GM23248 (cell line): ENCODE measurements at regions not wholly inside any gene's neighbourhood (a gene's known extent, or its start where the extent isn't known, plus 50 kb on each side); places are given as distances from the start of the nearest gene placed in this dataset.

ENCODE experiments used
- DNase-seq: peaks from one replicate; pipeline ENCODE4 v3.0.0-alpha.2; 2015
- H2AFZ ChIP-seq: fragments of 200-600 bp; sonication (generic); 2 replicates; pipeline ENCODE4 v1.6.1; 2016; ENCODE audit warnings: antibody characterized with exemption
- H3F3A ChIP-seq: fragments of 200-600 bp; sonication (generic); 2 replicates; pipeline ENCODE4 v1.6.1; 2016; ENCODE audit warnings: mild to moderate bottlenecking, antibody characterized with exemption, mixed run types; ENCODE audit not compliant: insufficient read depth
- H3K27ac ChIP-seq: fragments of 200-600 bp; sonication (generic); 2 replicates; pipeline ENCODE4 v1.5.1; 2016; ENCODE audit warnings: mild to moderate bottlenecking
- H3K27me3 ChIP-seq: fragments of 200-600 bp; sonication (generic); replicated peaks from 2 replicates; pipeline ENCODE4 v1.6.1; 2016; ENCODE audit warnings: mild to moderate bottlenecking; ENCODE audit not compliant: insufficient read depth
- H3K36me3 ChIP-seq: fragments of 200-600 bp; sonication (generic); 2 replicates; pipeline ENCODE4 v1.6.1; 2016; ENCODE audit warnings: low read depth, mild to moderate bottlenecking
- H3K4me1 ChIP-seq: fragments of 200-600 bp; sonication (generic); 2 replicates; pipeline ENCODE4 v1.6.1; 2016; ENCODE audit warnings: mild to moderate bottlenecking; ENCODE audit not compliant: insufficient read depth
- H3K4me2 ChIP-seq: fragments of 200-600 bp; sonication (generic); one replicate; pipeline ENCODE4 v1.6.1; 2016; ENCODE audit warnings: mild to moderate bottlenecking; ENCODE audit not compliant: unreplicated experiment
- H3K4me3 ChIP-seq: fragments of 200-600 bp; sonication (generic); 2 replicates; pipeline ENCODE4 v1.5.1; 2016; ENCODE audit warnings: mild to moderate bottlenecking
- H3K79me2 ChIP-seq: fragments of 200-600 bp; sonication (generic); 2 replicates; pipeline ENCODE4 v1.6.1; 2016; ENCODE audit warnings: mild to moderate bottlenecking; ENCODE audit not compliant: insufficient read depth
- H3K9ac ChIP-seq: fragments of 200-600 bp; sonication (generic); 2 replicates; pipeline ENCODE4 v1.6.1; 2016; ENCODE audit warnings: mild to moderate bottlenecking
- H3K9me2 ChIP-seq: fragments of 200-600 bp; sonication (generic); 2 replicates; pipeline ENCODE4 v1.6.1; 2016; ENCODE audit warnings: mixed run types, mild to moderate bottlenecking, moderate library complexity; ENCODE audit not compliant: insufficient read depth
- H3K9me3 ChIP-seq: fragments of 200-600 bp; sonication (generic); one replicate; pipeline ENCODE4 v1.6.1; 2017; ENCODE audit warnings: low read depth
- H4K20me1 ChIP-seq: fragments of 200-600 bp; sonication (generic); 2 replicates; pipeline ENCODE4 v1.6.0; 2016; ENCODE audit not compliant: insufficient read depth
- EZH2 ChIP-seq: fragments of 200-600 bp; sonication (generic); IDR thresholded peaks from 2 replicates; pipeline ENCODE4 v1.6.1; 2018; ENCODE audit warnings: antibody characterized with exemption, mild to moderate bottlenecking; ENCODE audit not compliant: insufficient read depth, poor library complexity, severe bottlenecking
- EZH2phosphoT487 ChIP-seq: fragments of 200-600 bp; sonication (generic); IDR thresholded peaks from 2 replicates; pipeline ENCODE4 v1.6.1; 2018; ENCODE audit warnings: antibody characterized with exemption, moderate library complexity, mild to moderate bottlenecking, low read depth; ENCODE audit not compliant: insufficient read depth
- WGBS, 2 experiments: methylation state at CpG; one replicate each; pipeline ENCODE4 v1.1.6; 2015 to 2017; ENCODE audit warnings: low lambda C conversion rate in 2 of 2, low coverage in 1 of 2; ENCODE audit errors: missing lambda C conversion rate in 2 of 2; 5-methylcytosine and 5-hydroxymethylcytosine counted together
- in situ Hi-C: fragments of 300-500 bp; cut with MboI; formaldehyde crosslinking; loops from 2 replicates; pipeline ENCODE4 v1.15.0; 2020

DNA sequence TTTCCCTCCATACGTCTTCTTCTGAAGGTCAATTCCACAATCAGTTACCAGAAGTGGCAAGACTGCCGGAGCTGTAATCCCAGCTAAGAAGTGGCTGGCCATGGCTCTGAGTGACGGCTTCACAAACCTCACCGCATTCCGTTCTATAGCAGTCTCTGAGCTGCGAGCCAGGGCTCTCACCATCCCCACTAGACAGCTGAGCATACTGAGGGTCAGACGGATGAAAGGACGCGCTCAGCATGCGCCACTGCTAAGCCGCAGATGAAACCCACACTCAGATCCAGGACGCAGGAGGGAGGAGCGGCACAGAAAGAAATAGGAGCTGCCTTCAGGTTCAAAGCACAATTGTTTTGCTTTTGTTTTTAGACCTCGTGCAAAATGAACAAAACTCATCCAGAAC is 97.9 kb downstream of the ANKRD60 start:
- Histone ChIP-seq H4K20me1 (no peaks in the 10 kb centered on the region), H3K9me2 (no peaks in the 10 kb centered on the region), H3K4me2 (no peak overlapping the region), H3K4me3 (no peak overlapping the region), H3K27ac (no peak overlapping the region), H3K27me3 (no peaks in the 10 kb centered on the region), H2AFZ (0 out of 2 replicates have a peak overlapping the region, but pooled peaks have one; percentile 12), H3K9me3 (no peaks in the 10 kb centered on the region), H3K79me2 (no peaks in the 10 kb centered on the region), H3K9ac (no peak overlapping the region), H3F3A (peaks cover 27% of the 10 kb centered on the region; the same call in 1 of the 2 replicates), H3K4me1 (peaks cover 38% of the 10 kb centered on the region), H3K36me3 (no peaks in the 10 kb centered on the region)
- in situ Hi-C loops = no loop called here
- DNase-seq = no peak
- TF ChIP-seq EZH2 (no peak), EZH2phosphoT487 (no peak)
- WGBS, 2 experiments = 88 to 92% methylated on average over 14 of the region's 14 CpGs

DNA sequence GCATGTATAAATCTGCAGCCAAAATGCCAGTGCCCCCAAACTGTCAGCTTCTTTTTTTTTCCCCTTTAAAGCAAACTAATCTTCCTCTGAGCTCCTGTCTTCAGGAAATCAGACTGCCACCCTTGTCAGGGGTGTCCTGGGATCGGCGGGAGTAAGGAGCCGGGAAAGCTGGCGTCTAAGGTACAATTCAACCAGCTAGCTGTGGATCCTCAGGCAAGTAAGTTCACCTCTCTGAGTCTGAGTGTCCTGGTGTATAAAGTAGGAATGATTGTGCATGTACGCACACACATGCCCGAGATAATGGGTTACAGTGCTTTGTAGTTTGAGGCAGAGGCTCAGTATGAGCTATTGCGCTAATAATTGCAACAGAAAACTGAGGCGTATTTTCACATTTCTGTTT is 98.3 kb downstream of the ANKRD60 start:
- Histone ChIP-seq H3K9me3 (no peaks in the 10 kb centered on the region), H3K27ac (no peak overlapping the region), H3F3A (peaks cover 27% of the 10 kb centered on the region; the same call in 1 of the 2 replicates), H3K4me2 (no peak overlapping the region), H3K4me1 (peaks cover 38% of the 10 kb centered on the region), H3K9ac (no peak overlapping the region), H3K4me3 (no peak overlapping the region), H4K20me1 (no peaks in the 10 kb centered on the region), H3K36me3 (no peaks in the 10 kb centered on the region), H3K79me2 (no peaks in the 10 kb centered on the region), H2AFZ (no peak overlapping the region), H3K27me3 (no peaks in the 10 kb centered on the region), H3K9me2 (no peaks in the 10 kb centered on the region)
- TF ChIP-seq EZH2 (no peak), EZH2phosphoT487 (no peak)
- in situ Hi-C loops = no loop called here
- DNase-seq = no peak
- 94% methylated on average over 8 of the region's 8 CpGs for WGBS, 2 experiments

- no peaks in the 10 kb centered on the region for H3K9me3 ChIP-seq
- H3K79me2 ChIP-seq = no peaks in the 10 kb centered on the region
- no peak overlapping the region for H3K4me2 ChIP-seq
- H3K27me3 ChIP-seq = no peaks in the 10 kb centered on the region
- no peaks in the 10 kb centered on the region for H3K9me2 ChIP-seq
- peaks cover 38% of the 10 kb centered on the region for H3K4me1 ChIP-seq
- in situ Hi-C loops = no loop called here
- 62 to 70% methylated on average over 10 to 13 of the region's 13 CpGs for WGBS, 2 experiments
- H2AFZ ChIP-seq = no peak overlapping the region
- no peak for TF ChIP-seq EZH2
- TF ChIP-seq EZH2phosphoT487 = no peak
- H3K4me3 ChIP-seq = no peak overlapping the region
- no peaks in the 10 kb centered on the region for H4K20me1 ChIP-seq
- DNase-seq = no peak
- no peak overlapping the region for H3K27ac ChIP-seq
- no peak overlapping the region for H3K9ac ChIP-seq
- H3K36me3 ChIP-seq = no peaks in the 10 kb centered on the region
- peaks cover 27% of the 10 kb centered on the region; the same call in 1 of the 2 replicates for H3F3A ChIP-seq
Observed at GRCh38 chr20:58129721-58130151, 98.7 kb downstream of the ANKRD60 start.

DNA sequence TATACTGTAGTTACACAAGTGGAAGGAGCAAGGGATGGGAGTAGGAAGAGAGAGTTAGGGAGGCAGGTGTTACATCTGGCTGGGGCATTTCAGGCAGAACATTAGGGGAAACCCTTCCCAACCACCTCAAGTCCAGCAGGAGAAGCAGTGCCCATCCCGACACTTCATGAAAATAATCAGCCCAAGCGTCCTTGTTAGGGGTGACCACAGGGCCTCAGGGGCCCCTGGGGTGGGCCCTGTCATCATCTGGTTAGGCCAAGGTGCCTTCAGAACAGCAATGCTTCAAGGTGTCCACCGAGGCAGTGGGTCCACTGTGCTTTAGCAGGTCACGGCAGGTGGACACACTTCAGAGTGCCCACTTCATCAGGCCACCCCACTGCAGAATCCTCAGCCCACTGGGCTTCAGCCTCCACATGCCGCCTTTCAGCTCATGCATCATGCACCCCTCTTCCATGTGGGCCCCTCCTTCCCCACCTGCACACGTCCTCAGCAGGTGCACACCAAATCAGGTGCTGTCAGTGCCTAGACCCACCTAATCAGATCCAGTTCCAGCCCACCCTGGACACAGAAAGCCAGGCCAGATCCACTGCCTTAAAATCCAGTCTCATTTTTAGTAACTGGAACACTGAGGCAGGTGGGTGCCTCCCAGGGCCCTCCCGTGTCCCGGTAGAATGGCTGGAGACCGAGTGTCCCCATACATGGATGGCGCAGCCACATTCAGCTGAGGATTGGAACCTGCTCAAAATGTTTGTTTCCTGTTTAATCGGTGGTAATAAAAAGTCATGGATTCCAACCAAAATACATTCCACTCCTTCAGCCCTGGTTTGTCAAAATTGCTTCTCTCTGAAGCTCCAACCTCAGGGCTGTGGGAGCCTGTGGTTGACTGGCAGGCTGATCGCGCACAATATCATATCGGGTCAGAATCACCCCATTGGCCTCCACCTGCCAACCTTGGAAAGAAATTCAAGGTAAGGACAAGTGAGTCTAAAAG is 99.5 kb downstream of the ANKRD60 start:
- no peaks in the 10 kb centered on the region for H3K79me2 ChIP-seq
- H3K27me3 ChIP-seq = no peaks in the 10 kb centered on the region
- no peak overlapping the region for H3K4me2 ChIP-seq
- H2AFZ ChIP-seq = no peak overlapping the region
- in situ Hi-C loops = no loop called here
- no peaks in the 10 kb centered on the region for H4K20me1 ChIP-seq
- H3K4me3 ChIP-seq = no peak overlapping the region
- H3K9me2 ChIP-seq = no peaks in the 10 kb centered on the region
- no peak overlapping the region for H3K27ac ChIP-seq
- no peak overlapping the region for H3K9ac ChIP-seq
- no peaks in the 10 kb centered on the region for H3K9me3 ChIP-seq
- H3K4me1 ChIP-seq = peaks cover 38% of the 10 kb centered on the region
- no peak for DNase-seq
- H3K36me3 ChIP-seq = no peaks in the 10 kb centered on the region
- 72 to 74% methylated on average over 14 of the region's 14 CpGs for WGBS, 2 experiments
- no peak for TF ChIP-seq EZH2
- no peak for TF ChIP-seq EZH2phosphoT487
- H3F3A ChIP-seq = peaks cover 27% of the 10 kb centered on the region; the same call in 1 of the 2 replicates
